GM19468 (cell line): ENCODE measurements at regions not wholly inside any gene's neighbourhood (a gene's known extent, or its start where the extent isn't known, plus 50 kb on each side); places are given as distances from the start of the nearest gene placed in this dataset.

Source experiments
- ATAC-seq: cut with Tn5 transposase; IDR thresholded peaks from one replicate; pipeline ENCODE4 v1.9.1; 2021; ENCODE audit warnings: mild to moderate bottlenecking, moderate library complexity, moderate number of reproducible peaks; ENCODE audit not compliant: unreplicated experiment; ENCODE audit errors: extremely low read depth

- no peak for ATAC-seq
Measured at GRCh38 chr18:45547910-45548309, 67.4 kb upstream of the SLC14A2 start.

- ATAC-seq, result no peak
Measured at GRCh38 chr18:45548614-45549013, 66.7 kb upstream of the SLC14A2 start.

GRCh38 chr18:45549290-45549689 lies 66.0 kb upstream of the SLC14A2 start:
- ATAC-seq, result no peak

GRCh38 chr18:45551142-45551815 lies 64.0 kb upstream of the SLC14A2 start:
- no peak for ATAC-seq

GRCh38 chr18:45553723-45554388 lies 61.4 kb upstream of the SLC14A2 start:
- ATAC-seq, result no peak

- ATAC-seq, result no peak
Measured at GRCh38 chr18:45554389-45554737, 60.9 kb upstream of the SLC14A2 start.

GRCh38 chr18:45556222-45556621 lies 59.1 kb upstream of the SLC14A2 start:
- ATAC-seq, result no peak

GRCh38 chr18:45557287-45557686 lies 58.0 kb upstream of the SLC14A2 start:
- no peak for ATAC-seq

- no peak for ATAC-seq
Measured at GRCh38 chr18:45557779-45558178, 57.5 kb upstream of the SLC14A2 start.

GRCh38 chr18:45559258-45559657 lies 56.0 kb upstream of the SLC14A2 start:
- no peak for ATAC-seq

- no peak for ATAC-seq
Measured at GRCh38 chr18:45560870-45561269, 54.4 kb upstream of the SLC14A2 start.

GRCh38 chr18:45562567-45563479 lies 52.5 kb upstream of the SLC14A2 start:
- no peak for ATAC-seq

GRCh38 chr18:45565280-45565970 lies 49.9 kb upstream of the SLC14A2 start:
- ATAC-seq, result no peak
